ENCODE measurements at regions not wholly inside any gene's neighbourhood (a gene's known extent, or its start where the extent isn't known, plus 50 kb on each side); places are given as distances from the start of the nearest gene placed in this dataset.

GRCh38 chr2:58543442-58543841 lies 302.3 kb upstream of the FANCL start:
- Mint-ChIP-seq H3K27ac (no peak overlapping the region), H3K27me3 (peaks cover 1% of the 10 kb centered on the region)
- CTCF ChIA-PET, result no interaction called here

GRCh38 chr2:58541511-58541910 lies 300.4 kb upstream of the FANCL start:
- Mint-ChIP-seq H3K27ac (no peak overlapping the region), H3K9me3 (no peaks in the 10 kb centered on the region), H3K4me1 (ENCODE audit: low read depth) (no peaks in the 10 kb centered on the region), H3K4me3 (no peak overlapping the region), H3K27me3 (peaks cover 1% of the 10 kb centered on the region), H3K36me3 (no peaks in the 10 kb centered on the region)
- ChIA-PET POLR2A (no interaction called here), CTCF (no interaction called here)
- no peak for DNase-seq
- intact Hi-C loops (cut with micrococcal nuclease), result no loop called here

More at GRCh38 chr2:58543442-58543841, 302.3 kb upstream of the FANCL start:
- H3K36me3 Mint-ChIP-seq, result no peaks in the 10 kb centered on the region
- H3K9me3 Mint-ChIP-seq, result no peaks in the 10 kb centered on the region
- no peak overlapping the region for H3K4me3 Mint-ChIP-seq
- DNase-seq, result no peak
- intact Hi-C loops (cut with micrococcal nuclease), result no loop called here
- H3K4me1 Mint-ChIP-seq (ENCODE audit: low read depth), result no peaks in the 10 kb centered on the region
- POLR2A ChIA-PET, result no interaction called here

- Mint-ChIP-seq H3K27ac (no peak overlapping the region), H3K27me3 (peaks cover 1% of the 10 kb centered on the region), H3K4me3 (no peak overlapping the region), H3K36me3 (no peaks in the 10 kb centered on the region), H3K9me3 (no peaks in the 10 kb centered on the region), H3K4me1 (ENCODE audit: low read depth) (no peaks in the 10 kb centered on the region)
- ChIA-PET POLR2A (no interaction called here), CTCF (no interaction called here)
- no peak for DNase-seq
- intact Hi-C loops (cut with micrococcal nuclease), result no loop called here
Observed at GRCh38 chr2:58540681-58541080, 299.6 kb upstream of the FANCL start.

- H3K27ac Mint-ChIP-seq, result no peak overlapping the region
- POLR2A ChIA-PET, result no interaction called here
- H3K4me1 Mint-ChIP-seq (ENCODE audit: low read depth), result no peaks in the 10 kb centered on the region
- no peak for DNase-seq
- H3K36me3 Mint-ChIP-seq, result no peaks in the 10 kb centered on the region
- CTCF ChIA-PET, result no interaction called here
- H3K9me3 Mint-ChIP-seq, result no peaks in the 10 kb centered on the region
- H3K4me3 Mint-ChIP-seq, result no peak overlapping the region
- intact Hi-C loops (cut with micrococcal nuclease), result no loop called here
- peaks cover 1% of the 10 kb centered on the region for H3K27me3 Mint-ChIP-seq
Observed at GRCh38 chr2:58539973-58540372, 298.8 kb upstream of the FANCL start.

GRCh38 chr2:58535990-58536389 lies 294.9 kb upstream of the FANCL start:
- intact Hi-C loops (cut with micrococcal nuclease), result no loop called here
- Mint-ChIP-seq H3K4me1 (ENCODE audit: low read depth) (no peaks in the 10 kb centered on the region), H3K9me3 (no peaks in the 10 kb centered on the region), H3K27ac (no peak overlapping the region), H3K4me3 (no peak overlapping the region), H3K36me3 (no peaks in the 10 kb centered on the region), H3K27me3 (peaks cover 1% of the 10 kb centered on the region)
- POLR2A ChIA-PET, result no interaction called here
- CTCF ChIA-PET, result no interaction called here
- DNase-seq, result no peak

GRCh38 chr2:58535182-58535581 lies 294.1 kb upstream of the FANCL start:
- Mint-ChIP-seq H3K27me3 (peaks cover 1% of the 10 kb centered on the region), H3K4me3 (no peak overlapping the region), H3K9me3 (no peaks in the 10 kb centered on the region), H3K4me1 (ENCODE audit: low read depth) (no peaks in the 10 kb centered on the region), H3K27ac (no peak overlapping the region), H3K36me3 (no peaks in the 10 kb centered on the region)
- intact Hi-C loops (cut with micrococcal nuclease), result no loop called here
- ChIA-PET CTCF (no interaction called here), POLR2A (no interaction called here)
- DNase-seq, result no peak

GRCh38 chr2:58533376-58533775 lies 292.3 kb upstream of the FANCL start:
- CTCF ChIA-PET, result no interaction called here
- Mint-ChIP-seq H3K4me1 (ENCODE audit: low read depth) (no peaks in the 10 kb centered on the region), H3K36me3 (no peaks in the 10 kb centered on the region), H3K27me3 (no peaks in the 10 kb centered on the region), H3K27ac (no peak overlapping the region), H3K9me3 (no peaks in the 10 kb centered on the region), H3K4me3 (no peak overlapping the region)
- POLR2A ChIA-PET, result no interaction called here
- intact Hi-C loops (cut with micrococcal nuclease), result no loop called here
- DNase-seq, result no peak

GRCh38 chr2:58532641-58533040 lies 291.5 kb upstream of the FANCL start:
- POLR2A ChIA-PET, result no interaction called here
- Mint-ChIP-seq H3K27ac (no peak overlapping the region), H3K4me3 (no peak overlapping the region)

GRCh38 chr2:58527647-58528046 lies 286.5 kb upstream of the FANCL start:
- no peaks in the 10 kb centered on the region for H3K4me1 Mint-ChIP-seq (ENCODE audit: low read depth)
- ChIA-PET CTCF (no interaction called here), POLR2A (no interaction called here)
- no peaks in the 10 kb centered on the region for H3K9me3 Mint-ChIP-seq
- no peak for DNase-seq
- H3K27me3 Mint-ChIP-seq, result peaks cover 1% of the 10 kb centered on the region
- no peak overlapping the region for H3K27ac Mint-ChIP-seq
- H3K4me3 Mint-ChIP-seq, result no peak overlapping the region
- intact Hi-C loops (cut with micrococcal nuclease), result no loop called here
- H3K36me3 Mint-ChIP-seq, result no peaks in the 10 kb centered on the region

More at GRCh38 chr2:58532641-58533040, 291.5 kb upstream of the FANCL start:
- H3K36me3 Mint-ChIP-seq, result no peaks in the 10 kb centered on the region
- H3K9me3 Mint-ChIP-seq, result no peaks in the 10 kb centered on the region
- H3K4me1 Mint-ChIP-seq (ENCODE audit: low read depth), result no peaks in the 10 kb centered on the region
- H3K27me3 Mint-ChIP-seq, result no peaks in the 10 kb centered on the region
- DNase-seq, result no peak
- CTCF ChIA-PET, result no interaction called here
- intact Hi-C loops (cut with micrococcal nuclease), result no loop called here

GRCh38 chr2:58521803-58522554 lies 280.9 kb upstream of the FANCL start:
- Mint-ChIP-seq H3K27ac (no peak overlapping the region), H3K4me1 (ENCODE audit: low read depth) (no peaks in the 10 kb centered on the region), H3K36me3 (no peaks in the 10 kb centered on the region), H3K9me3 (no peaks in the 10 kb centered on the region), H3K27me3 (peaks cover 1% of the 10 kb centered on the region), H3K4me3 (no peak overlapping the region)
- ChIA-PET CTCF (no interaction called here), POLR2A (no interaction called here)
- no peak for DNase-seq
- intact Hi-C loops (cut with micrococcal nuclease), result no loop called here

GRCh38 chr2:58520903-58521302 lies 279.8 kb upstream of the FANCL start:
- no peaks in the 10 kb centered on the region for H3K4me1 Mint-ChIP-seq (ENCODE audit: low read depth)
- intact Hi-C loops (cut with micrococcal nuclease), result no loop called here
- POLR2A ChIA-PET, result no interaction called here
- H3K27ac Mint-ChIP-seq, result no peak overlapping the region
- no peaks in the 10 kb centered on the region for H3K36me3 Mint-ChIP-seq
- H3K4me3 Mint-ChIP-seq, result no peak overlapping the region
- CTCF ChIA-PET, result no interaction called here
- no peak for DNase-seq
- no peaks in the 10 kb centered on the region for H3K9me3 Mint-ChIP-seq
- peaks cover 1% of the 10 kb centered on the region for H3K27me3 Mint-ChIP-seq

GRCh38 chr2:58517881-58518280 lies 276.8 kb upstream of the FANCL start:
- H3K9me3 Mint-ChIP-seq, result no peaks in the 10 kb centered on the region
- no peaks in the 10 kb centered on the region for H3K27me3 Mint-ChIP-seq
- ChIA-PET POLR2A (no interaction called here), CTCF (no interaction called here)
- intact Hi-C loops (cut with micrococcal nuclease), result no loop called here
- no peak for DNase-seq
- no peak overlapping the region for H3K4me3 Mint-ChIP-seq
- H3K27ac Mint-ChIP-seq, result no peak overlapping the region
- no peaks in the 10 kb centered on the region for H3K4me1 Mint-ChIP-seq (ENCODE audit: low read depth)
- H3K36me3 Mint-ChIP-seq, result no peaks in the 10 kb centered on the region

- ChIA-PET POLR2A (no interaction called here), CTCF (interaction anchor here (0.6 kb wide), 1 partner anchor 205 kb away, joined by 3 read pairs; no protein-coding TSS in a partner anchor)
- no peaks in the 10 kb centered on the region for H3K4me1 Mint-ChIP-seq (ENCODE audit: low read depth)
- DNase-seq, result no peak
- no peak overlapping the region for H3K27ac Mint-ChIP-seq
- no peaks in the 10 kb centered on the region for H3K36me3 Mint-ChIP-seq
- H3K9me3 Mint-ChIP-seq, result no peaks in the 10 kb centered on the region
- intact Hi-C loops (cut with micrococcal nuclease), result no loop called here
- no peak overlapping the region for H3K4me3 Mint-ChIP-seq
- no peaks in the 10 kb centered on the region for H3K27me3 Mint-ChIP-seq
Observed at GRCh38 chr2:58516695-58517094, 275.6 kb upstream of the FANCL start.
